Smooth muscle cell (in vitro differentiated cells): ENCODE measurements at regions not wholly inside any gene's neighbourhood (a gene's known extent, or its start where the extent isn't known, plus 50 kb on each side); places are given as distances from the start of the nearest gene placed in this dataset.
"Not testable (repeated sequence)": the region's sequence is repeated elsewhere in the genome, so short reads cannot be mapped to it uniquely, and the experiment has no call there.

Source experiments
- DNase-seq: peaks from one replicate; lab custom pipeline; 2025; ENCODE audit not compliant: unreplicated experiment; lab: John Stamatoyannopoulos, UW
- H2AFZ ChIP-seq: fragments of 200-600 bp; sonication (generic); 2 replicates; pipeline ENCODE4 v1.6.0; 2016; ENCODE audit warnings: antibody characterized with exemption, low read depth, mild to moderate bottlenecking
- H3F3A ChIP-seq: fragments of 200-600 bp; sonication (generic); 2 replicates; pipeline ENCODE4 v1.6.0; 2017; ENCODE audit warnings: antibody characterized with exemption, low read depth
- H3K27ac ChIP-seq: fragments of 200-600 bp; sonication (generic); 2 replicates; pipeline ENCODE4 v1.5.1; 2016; ENCODE audit warnings: low read depth, mild to moderate bottlenecking
- H3K27me3 ChIP-seq: fragments of 200-600 bp; sonication (generic); 2 replicates; pipeline ENCODE4 v1.6.1; 2016; ENCODE audit warnings: low read depth, mild to moderate bottlenecking
- H3K36me3 ChIP-seq: fragments of 200-600 bp; sonication (generic); 2 replicates; pipeline ENCODE4 v1.5.1; 2016; ENCODE audit warnings: low read depth
- H3K4me1 ChIP-seq: fragments of 200-600 bp; sonication (generic); 2 replicates; pipeline ENCODE4 v1.5.1; 2016; ENCODE audit warnings: low read depth
- H3K4me2 ChIP-seq: fragments of 200-600 bp; sonication (generic); 2 replicates; pipeline ENCODE4 v1.6.0; 2016; ENCODE audit warnings: mild to moderate bottlenecking
- H3K4me3 ChIP-seq: fragments of 200-600 bp; sonication (generic); 2 replicates; pipeline ENCODE4 v1.5.1; 2016; ENCODE audit warnings: mild to moderate bottlenecking
- H3K79me2 ChIP-seq: fragments of 200-600 bp; sonication (generic); 2 replicates; pipeline ENCODE4 v1.6.0; 2016; ENCODE audit warnings: low read depth, mild to moderate bottlenecking
- H3K9ac ChIP-seq: fragments of 200-600 bp; sonication (generic); 2 replicates; pipeline ENCODE4 v1.6.0; 2016; ENCODE audit warnings: low read depth
- H3K9me3 ChIP-seq: fragments of 200-600 bp; sonication (generic); replicated peaks from 2 replicates; pipeline ENCODE4 v1.5.1; 2016; ENCODE audit warnings: low read depth
- H4K20me1 ChIP-seq: fragments of 200-600 bp; sonication (generic); 2 replicates; pipeline ENCODE4 v1.6.0; 2016; ENCODE audit warnings: low read depth
- WGBS: methylation state at CpG from one replicate; pipeline ENCODE4 v1.1.7; 2016; ENCODE audit warnings: low lambda C conversion rate; 5-methylcytosine and 5-hydroxymethylcytosine counted together
- TF ChIP-seq, protein P1 (sequence below): fragments of 200-600 bp; sonication (generic); IDR thresholded peaks from 2 replicates; pipeline ENCODE4 v1.5.1; 2017; ENCODE audit warnings: borderline replicate concordance, mild to moderate bottlenecking, antibody characterized with exemption; ENCODE audit not compliant: insufficient read depth, poor library complexity, severe bottlenecking

DNA sequence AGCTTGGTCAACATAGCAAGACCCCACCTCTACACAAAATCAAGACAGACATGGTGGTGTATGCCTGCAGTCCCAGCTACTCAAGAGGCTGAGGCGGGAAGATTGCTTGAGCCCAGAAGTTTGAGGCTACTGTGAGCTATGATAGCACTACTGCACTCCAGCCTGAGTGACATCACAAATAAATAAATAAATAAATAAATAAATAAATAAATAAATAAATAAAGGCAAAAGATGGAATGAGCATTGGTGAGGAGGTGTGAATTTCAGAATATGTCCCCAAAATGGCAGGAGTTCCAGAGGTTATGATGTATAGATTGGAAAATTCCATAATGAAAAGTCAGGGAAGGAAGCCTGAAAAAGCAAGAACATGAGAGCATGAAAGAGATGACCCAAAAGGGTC, 249.9 kb downstream of the MEX3B start:
- Histone ChIP-seq H3K4me2 (peak overlapping the region; percentile 88), H3K27me3 (no peaks in the 10 kb centered on the region), H3F3A (no peaks in the 10 kb centered on the region), H3K79me2 (peaks cover 14% of the 10 kb centered on the region), H4K20me1 (peaks cover 10% of the 10 kb centered on the region), H3K9ac (no peak overlapping the region), H2AFZ (no peak overlapping the region), H3K4me1 (peaks cover 17% of the 10 kb centered on the region), H3K27ac (no peak overlapping the region), H3K4me3 (no peak overlapping the region), H3K9me3 (no peaks in the 10 kb centered on the region), H3K36me3 (no peaks in the 10 kb centered on the region)
- TF ChIP-seq, protein P1, sequence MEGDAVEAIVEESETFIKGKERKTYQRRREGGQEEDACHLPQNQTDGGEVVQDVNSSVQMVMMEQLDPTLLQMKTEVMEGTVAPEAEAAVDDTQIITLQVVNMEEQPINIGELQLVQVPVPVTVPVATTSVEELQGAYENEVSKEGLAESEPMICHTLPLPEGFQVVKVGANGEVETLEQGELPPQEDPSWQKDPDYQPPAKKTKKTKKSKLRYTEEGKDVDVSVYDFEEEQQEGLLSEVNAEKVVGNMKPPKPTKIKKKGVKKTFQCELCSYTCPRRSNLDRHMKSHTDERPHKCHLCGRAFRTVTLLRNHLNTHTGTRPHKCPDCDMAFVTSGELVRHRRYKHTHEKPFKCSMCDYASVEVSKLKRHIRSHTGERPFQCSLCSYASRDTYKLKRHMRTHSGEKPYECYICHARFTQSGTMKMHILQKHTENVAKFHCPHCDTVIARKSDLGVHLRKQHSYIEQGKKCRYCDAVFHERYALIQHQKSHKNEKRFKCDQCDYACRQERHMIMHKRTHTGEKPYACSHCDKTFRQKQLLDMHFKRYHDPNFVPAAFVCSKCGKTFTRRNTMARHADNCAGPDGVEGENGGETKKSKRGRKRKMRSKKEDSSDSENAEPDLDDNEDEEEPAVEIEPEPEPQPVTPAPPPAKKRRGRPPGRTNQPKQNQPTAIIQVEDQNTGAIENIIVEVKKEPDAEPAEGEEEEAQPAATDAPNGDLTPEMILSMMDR: no peak
- 100% methylated on average over 1 of the region's 1 CpG for WGBS
- DNase-seq: no peak

DNA sequence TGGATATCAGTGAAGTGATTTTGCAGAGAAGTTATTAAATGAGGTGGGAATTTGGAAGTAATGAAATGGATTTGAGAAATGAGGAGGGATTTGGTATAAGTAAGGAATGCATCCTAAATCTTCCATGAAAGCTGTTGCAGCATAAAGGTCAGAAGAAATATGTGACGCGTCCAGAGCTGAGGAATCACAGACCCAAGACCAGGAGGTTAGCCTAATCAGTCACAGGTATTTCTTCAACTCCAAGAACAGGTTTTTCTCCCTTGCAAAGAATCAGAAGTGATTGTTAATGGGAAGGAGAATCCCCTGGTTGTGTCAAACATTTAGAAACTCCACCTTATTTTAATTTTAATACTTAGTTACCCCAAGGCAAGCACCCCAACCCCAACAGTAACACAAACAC, 253.2 kb downstream of the MEX3B start:
- 69% methylated on average over 2 of the region's 2 CpGs for WGBS
- H3K27ac ChIP-seq: no peak overlapping the region
- H3F3A ChIP-seq: no peaks in the 10 kb centered on the region
- no peak for DNase-seq
- no peak overlapping the region for H3K4me2 ChIP-seq
- peaks cover 11% of the 10 kb centered on the region for H4K20me1 ChIP-seq
- no peak overlapping the region for H3K4me3 ChIP-seq
- peaks cover 17% of the 10 kb centered on the region for H3K4me1 ChIP-seq
- no peak overlapping the region for H2AFZ ChIP-seq
- TF ChIP-seq, protein P1: no peak
- H3K79me2 ChIP-seq: peaks cover 14% of the 10 kb centered on the region
- H3K36me3 ChIP-seq: no peaks in the 10 kb centered on the region
- no peaks in the 10 kb centered on the region for H3K9me3 ChIP-seq
- no peak overlapping the region for H3K9ac ChIP-seq
- H3K27me3 ChIP-seq: no peaks in the 10 kb centered on the region

DNA sequence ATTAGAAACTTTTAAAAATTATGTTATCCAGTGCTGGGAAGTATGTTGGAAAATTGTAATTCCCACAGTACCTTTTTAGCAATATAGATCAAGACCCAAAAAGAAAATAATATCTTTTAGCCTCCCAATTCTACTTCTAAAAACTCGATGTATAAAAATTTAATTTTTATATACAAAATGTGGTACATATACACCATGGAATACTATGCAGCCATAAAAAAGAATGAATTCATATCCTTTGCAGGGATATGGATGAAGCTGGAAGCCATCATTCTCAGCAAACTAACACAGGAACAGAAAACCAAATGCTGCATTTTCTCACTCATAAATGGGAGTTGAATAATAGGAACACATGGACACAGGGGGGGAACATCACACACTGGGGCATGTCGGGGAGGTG, 254.5 kb downstream of the MEX3B start:
- H3K4me2 ChIP-seq, H3K36me3 ChIP-seq, H3K9ac ChIP-seq, DNase-seq, H3K27me3 ChIP-seq, H3K4me1 ChIP-seq, H3K4me3 ChIP-seq, H3F3A ChIP-seq, H2AFZ ChIP-seq, H3K9me3 ChIP-seq, H3K27ac ChIP-seq: not testable (repeated sequence)
- H4K20me1 ChIP-seq: peaks cover 13% of the 10 kb centered on the region
- 97% methylated on average over 2 of the region's 2 CpGs for WGBS
- peaks cover 12% of the 10 kb centered on the region for H3K79me2 ChIP-seq

DNA sequence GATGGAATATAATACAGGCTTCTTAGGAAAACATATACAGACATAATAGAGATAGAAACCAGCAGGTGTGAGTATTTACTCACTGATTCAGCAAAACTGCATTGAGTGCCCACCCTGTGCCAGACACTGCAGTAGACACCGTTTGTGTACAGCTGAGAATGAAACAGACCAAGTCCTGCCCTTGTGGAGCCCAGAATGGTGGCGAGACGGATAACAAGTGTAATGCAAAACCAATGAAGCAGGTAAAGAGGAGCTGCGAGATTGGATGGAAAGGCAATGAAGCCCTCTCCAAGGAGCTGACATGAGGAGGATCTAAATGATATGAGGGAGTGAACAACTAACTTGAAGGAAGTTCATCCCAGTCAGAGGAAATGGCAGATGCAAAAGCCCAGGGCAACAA, 256.4 kb downstream of the MEX3B start:
- Histone ChIP-seq H3F3A (no peaks in the 10 kb centered on the region), H2AFZ (no peak overlapping the region), H3K27ac (no peak overlapping the region), H4K20me1 (peaks cover 22% of the 10 kb centered on the region), H3K4me3 (no peak overlapping the region), H3K79me2 (no peaks in the 10 kb centered on the region), H3K4me2 (no peak overlapping the region), H3K36me3 (no peaks in the 10 kb centered on the region), H3K9me3 (no peaks in the 10 kb centered on the region), H3K4me1 (peaks cover 12% of the 10 kb centered on the region), H3K9ac (no peak overlapping the region), H3K27me3 (no peaks in the 10 kb centered on the region)
- TF ChIP-seq, protein P1: no peak
- DNase-seq: no peak
- WGBS: 96% methylated on average over 4 of the region's 4 CpGs
